ENCODE measurements at regions not wholly inside any gene's neighbourhood (a gene's known extent, or its start where the extent isn't known, plus 50 kb on each side); places are given as distances from the start of the nearest gene placed in this dataset.

- DNase-seq (ENCODE audit: low spot score): no peak
- intact Hi-C loops (cut with micrococcal nuclease; ENCODE audit: unreplicated experiment): loop anchor here (10.0 kb wide), 2 partner anchors 201 to 329 kb away; no protein-coding TSS in a partner anchor
- BruUV-seq (replicated peaks): no TSS peak
- Histone ChIP-seq H2AFZ (ENCODE audit: low read length) (no peak overlapping the region), H3K27ac (ENCODE audit: low read depth, low read length, poor library complexity, severe bottlenecking) (no peak overlapping the region), H3K79me2 (ENCODE audit: insufficient read depth, low read depth, low read length) (no peaks in the 10 kb centered on the region), H4K20me1 (ENCODE audit: insufficient read depth, low read length) (no peaks in the 10 kb centered on the region), H3K4me2 (ENCODE audit: low read length) (no peak overlapping the region), H3K9me3 (ENCODE audit: low read length) (no peaks in the 10 kb centered on the region), H3K4me3 (ENCODE audit: low read depth, low read length, poor library complexity, severe bottlenecking) (no peak overlapping the region), H3K4me1 (ENCODE audit: insufficient read depth, low read length, poor library complexity, severe bottlenecking) (no peaks in the 10 kb centered on the region), H3K36me3 (ENCODE audit: insufficient read depth, low read length) (no peaks in the 10 kb centered on the region), H3K9me2 (ENCODE audit: insufficient read depth, low read length) (no peaks in the 10 kb centered on the region)
- POLR2A ChIA-PET: no interaction called here
- CTCF ChIA-PET (ENCODE audit: unreplicated experiment): no interaction called here
- no peak for TF ChIP-seq EZH2phosphoT487 (IDR thresholded peaks at IDR 0.05; ENCODE audit: borderline replicate concordance, low read depth, low read length)
- TF ChIP-seq, protein P1, sequence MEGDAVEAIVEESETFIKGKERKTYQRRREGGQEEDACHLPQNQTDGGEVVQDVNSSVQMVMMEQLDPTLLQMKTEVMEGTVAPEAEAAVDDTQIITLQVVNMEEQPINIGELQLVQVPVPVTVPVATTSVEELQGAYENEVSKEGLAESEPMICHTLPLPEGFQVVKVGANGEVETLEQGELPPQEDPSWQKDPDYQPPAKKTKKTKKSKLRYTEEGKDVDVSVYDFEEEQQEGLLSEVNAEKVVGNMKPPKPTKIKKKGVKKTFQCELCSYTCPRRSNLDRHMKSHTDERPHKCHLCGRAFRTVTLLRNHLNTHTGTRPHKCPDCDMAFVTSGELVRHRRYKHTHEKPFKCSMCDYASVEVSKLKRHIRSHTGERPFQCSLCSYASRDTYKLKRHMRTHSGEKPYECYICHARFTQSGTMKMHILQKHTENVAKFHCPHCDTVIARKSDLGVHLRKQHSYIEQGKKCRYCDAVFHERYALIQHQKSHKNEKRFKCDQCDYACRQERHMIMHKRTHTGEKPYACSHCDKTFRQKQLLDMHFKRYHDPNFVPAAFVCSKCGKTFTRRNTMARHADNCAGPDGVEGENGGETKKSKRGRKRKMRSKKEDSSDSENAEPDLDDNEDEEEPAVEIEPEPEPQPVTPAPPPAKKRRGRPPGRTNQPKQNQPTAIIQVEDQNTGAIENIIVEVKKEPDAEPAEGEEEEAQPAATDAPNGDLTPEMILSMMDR (conservative IDR thresholded peaks at IDR 0.05; ENCODE audit: low read length): no peak
These were observed 68.3 kb downstream of the COX7C start for GRCh38 chr5:86686046-86686445.

- Histone ChIP-seq H3K4me2 (ENCODE audit: low read length) (no peak overlapping the region), H4K20me1 (ENCODE audit: insufficient read depth, low read length) (no peaks in the 10 kb centered on the region), H3K4me1 (ENCODE audit: insufficient read depth, low read length, poor library complexity, severe bottlenecking) (no peaks in the 10 kb centered on the region), H3K4me3 (ENCODE audit: low read depth, low read length, poor library complexity, severe bottlenecking) (no peak overlapping the region), H3K36me3 (ENCODE audit: insufficient read depth, low read length) (no peaks in the 10 kb centered on the region), H3K79me2 (ENCODE audit: insufficient read depth, low read depth, low read length) (no peaks in the 10 kb centered on the region), H2AFZ (ENCODE audit: low read length) (no peak overlapping the region), H3K27ac (ENCODE audit: low read depth, low read length, poor library complexity, severe bottlenecking) (no peak overlapping the region), H3K9me3 (ENCODE audit: low read length) (no peaks in the 10 kb centered on the region), H3K9me2 (ENCODE audit: insufficient read depth, low read length) (no peaks in the 10 kb centered on the region)
- DNase-seq (ENCODE audit: low spot score): no peak
- ChIA-PET POLR2A (interaction anchor here (1.4 kb wide), 1 partner anchor 9 kb away, joined by 5 read pairs; no protein-coding TSS in a partner anchor), CTCF (ENCODE audit: unreplicated experiment) (no interaction called here)
- intact Hi-C loops (cut with micrococcal nuclease; ENCODE audit: unreplicated experiment): loop anchor here (10.0 kb wide), 2 partner anchors 204 to 326 kb away; no protein-coding TSS in a partner anchor
- no TSS peak for BruUV-seq (replicated peaks)
- TF ChIP-seq EZH2phosphoT487 (IDR thresholded peaks at IDR 0.05; ENCODE audit: borderline replicate concordance, low read depth, low read length): no peak
- TF ChIP-seq, protein P1 (conservative IDR thresholded peaks at IDR 0.05; ENCODE audit: low read length): no peak
These were observed 70.7 kb downstream of the COX7C start for GRCh38 chr5:86688406-86688805.

- H2AFZ ChIP-seq (ENCODE audit: low read length): no peak overlapping the region
- H4K20me1 ChIP-seq (ENCODE audit: insufficient read depth, low read length): no peaks in the 10 kb centered on the region
- no peaks in the 10 kb centered on the region for H3K9me3 ChIP-seq (ENCODE audit: low read length)
- no peaks in the 10 kb centered on the region for H3K79me2 ChIP-seq (ENCODE audit: insufficient read depth, low read depth, low read length)
- H3K4me2 ChIP-seq (ENCODE audit: low read length): no peak overlapping the region
- intact Hi-C loops (cut with micrococcal nuclease; ENCODE audit: unreplicated experiment): loop anchor here (10.0 kb wide), 2 partner anchors 204 to 326 kb away; no protein-coding TSS in a partner anchor
- CTCF ChIA-PET (ENCODE audit: unreplicated experiment): no interaction called here
- no TSS peak for BruUV-seq (replicated peaks)
- H3K4me1 ChIP-seq (ENCODE audit: insufficient read depth, low read length, poor library complexity, severe bottlenecking): no peaks in the 10 kb centered on the region
- POLR2A ChIA-PET: interaction anchor here (0.7 to 1.4 kb wide), 3 partner anchors 8 to 296 kb away, joined by 3 to 5 read pairs (median 5); no protein-coding TSS in a partner anchor
- H3K27ac ChIP-seq (ENCODE audit: low read depth, low read length, poor library complexity, severe bottlenecking): no peak overlapping the region
- H3K4me3 ChIP-seq (ENCODE audit: low read depth, low read length, poor library complexity, severe bottlenecking): no peak overlapping the region
- H3K36me3 ChIP-seq (ENCODE audit: insufficient read depth, low read length): no peaks in the 10 kb centered on the region
- DNase-seq (ENCODE audit: low spot score): no peak
- TF ChIP-seq, protein P1 (conservative IDR thresholded peaks at IDR 0.05; ENCODE audit: low read length): no peak
- no peak for TF ChIP-seq EZH2phosphoT487 (IDR thresholded peaks at IDR 0.05; ENCODE audit: borderline replicate concordance, low read depth, low read length)
- no peaks in the 10 kb centered on the region for H3K9me2 ChIP-seq (ENCODE audit: insufficient read depth, low read length)
These were observed 71.5 kb downstream of the COX7C start for GRCh38 chr5:86689103-86689729.

All from OCI-LY7 (cell line).